CD4-positive, alpha-beta T cell treated with Interleukin-15 for 1 hour (primary cell): ENCODE measurements at regions not wholly inside any gene's neighbourhood (a gene's known extent, or its start where the extent isn't known, plus 50 kb on each side); places are given as distances from the start of the nearest gene placed in this dataset.

Source experiments
- DNase-seq: peaks from one replicate; pipeline ENCODE4 v3.0.0-alpha.2; 2020

GRCh38 chr6:33862536-33862935 lies 58.7 kb upstream of the MLN start:
- no peak for DNase-seq

- no peak for DNase-seq
These were observed 57.9 kb upstream of the MLN start for GRCh38 chr6:33861722-33862121.

- DNase-seq, result no peak
These were observed 57.1 kb upstream of the MLN start for GRCh38 chr6:33860706-33861474.

GRCh38 chr6:33860006-33860405 lies 56.2 kb upstream of the MLN start:
- no peak for DNase-seq

- DNase-seq, result no peak
These were observed 55.2 kb upstream of the MLN start for GRCh38 chr6:33858804-33859505.

GRCh38 chr6:33857932-33858475 lies 54.2 kb upstream of the MLN start:
- DNase-seq, result no peak

GRCh38 chr6:33857093-33857931 lies 53.5 kb upstream of the MLN start:
- DNase-seq, result no peak

GRCh38 chr6:33856655-33857054 lies 52.9 kb upstream of the MLN start:
- DNase-seq, result peak; percentile 72

- DNase-seq, result no peak
These were observed 52.3 kb upstream of the MLN start for GRCh38 chr6:33856031-33856590.

- no peak for DNase-seq
These were observed 50.8 kb upstream of the MLN start for GRCh38 chr6:33854572-33855030.

GRCh38 chr6:33853736-33854135 lies 49.9 kb upstream of the MLN start:
- no peak for DNase-seq
